ENCODE measurements at regions not wholly inside any gene's neighbourhood (a gene's known extent, or its start where the extent isn't known, plus 50 kb on each side); places are given as distances from the start of the nearest gene placed in this dataset.

DNA sequence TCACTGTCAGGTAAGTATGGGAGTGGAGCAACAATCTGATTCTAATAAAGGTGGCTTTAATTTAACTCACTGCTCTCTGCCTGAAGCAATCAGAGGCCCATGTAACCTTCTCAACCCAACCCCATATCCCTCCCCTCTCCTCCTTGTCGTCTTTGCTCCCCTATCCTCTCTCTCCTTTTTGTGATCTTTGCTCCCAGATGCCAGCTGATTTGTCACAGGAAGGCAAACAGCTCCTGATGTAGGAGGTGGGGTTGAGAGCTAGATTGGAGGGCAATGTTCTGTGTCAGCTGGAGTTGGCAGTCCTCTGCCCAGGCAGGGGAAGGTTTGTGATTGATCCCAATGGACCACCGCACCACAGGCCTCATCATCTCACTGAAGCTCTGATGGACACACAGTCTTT lies 101.4 kb upstream of the PIK3CG start:
- TF ChIP-seq, protein P1, sequence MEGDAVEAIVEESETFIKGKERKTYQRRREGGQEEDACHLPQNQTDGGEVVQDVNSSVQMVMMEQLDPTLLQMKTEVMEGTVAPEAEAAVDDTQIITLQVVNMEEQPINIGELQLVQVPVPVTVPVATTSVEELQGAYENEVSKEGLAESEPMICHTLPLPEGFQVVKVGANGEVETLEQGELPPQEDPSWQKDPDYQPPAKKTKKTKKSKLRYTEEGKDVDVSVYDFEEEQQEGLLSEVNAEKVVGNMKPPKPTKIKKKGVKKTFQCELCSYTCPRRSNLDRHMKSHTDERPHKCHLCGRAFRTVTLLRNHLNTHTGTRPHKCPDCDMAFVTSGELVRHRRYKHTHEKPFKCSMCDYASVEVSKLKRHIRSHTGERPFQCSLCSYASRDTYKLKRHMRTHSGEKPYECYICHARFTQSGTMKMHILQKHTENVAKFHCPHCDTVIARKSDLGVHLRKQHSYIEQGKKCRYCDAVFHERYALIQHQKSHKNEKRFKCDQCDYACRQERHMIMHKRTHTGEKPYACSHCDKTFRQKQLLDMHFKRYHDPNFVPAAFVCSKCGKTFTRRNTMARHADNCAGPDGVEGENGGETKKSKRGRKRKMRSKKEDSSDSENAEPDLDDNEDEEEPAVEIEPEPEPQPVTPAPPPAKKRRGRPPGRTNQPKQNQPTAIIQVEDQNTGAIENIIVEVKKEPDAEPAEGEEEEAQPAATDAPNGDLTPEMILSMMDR (conservative IDR thresholded peaks at IDR 0.05), result no peak
- Mint-ChIP-seq H3K4me3 (no peak overlapping the region), H3K9me3 (no peaks in the 10 kb centered on the region), H3K27me3 (ENCODE audit: low read depth) (no peaks in the 10 kb centered on the region), H3K36me3 (ENCODE audit: low read depth) (no peaks in the 10 kb centered on the region), H3K27ac (ENCODE audit: unreplicated experiment) (no peak overlapping the region), H3K4me1 (no peaks in the 10 kb centered on the region)
- no peak for DNase-seq (ENCODE audit: low read depth, low spot score)

DNA sequence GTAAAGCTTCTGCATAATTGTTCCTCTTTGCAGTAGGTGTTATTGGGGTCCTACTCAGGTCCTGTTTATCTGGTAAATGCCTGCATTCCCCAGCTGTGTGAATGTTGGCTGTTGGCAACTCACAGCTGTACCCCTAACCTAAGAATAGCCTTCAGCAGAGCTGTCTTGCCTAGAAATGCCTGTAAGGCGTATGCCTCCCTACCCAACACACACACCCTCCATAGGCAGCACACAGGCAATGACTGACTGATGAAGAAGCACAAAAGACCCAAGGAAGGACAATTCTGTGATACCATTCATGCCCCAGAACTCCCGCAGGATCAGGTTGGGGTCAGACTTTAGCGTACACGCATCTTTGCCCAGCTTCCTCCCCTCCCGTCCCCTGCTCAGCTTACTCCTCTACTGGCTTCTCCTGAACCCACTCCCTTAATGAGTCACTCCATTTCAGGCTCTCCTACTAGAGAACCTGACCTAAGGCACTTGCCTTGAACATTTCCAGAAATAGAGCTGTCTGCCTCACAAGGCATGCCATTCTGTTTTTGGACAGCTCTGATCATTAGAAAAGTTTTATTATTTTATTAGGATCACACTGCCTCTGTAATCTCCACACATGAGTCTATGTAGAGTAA lies 99.2 kb upstream of the PIK3CG start:
- H3K4me1 Mint-ChIP-seq, result no peaks in the 10 kb centered on the region
- no peak overlapping the region for H3K4me3 Mint-ChIP-seq
- TF ChIP-seq, protein P1 (conservative IDR thresholded peaks at IDR 0.05), result no peak
- no peak for DNase-seq (ENCODE audit: low read depth, low spot score)
- H3K27ac Mint-ChIP-seq (ENCODE audit: unreplicated experiment), result no peak overlapping the region
- no peaks in the 10 kb centered on the region for H3K36me3 Mint-ChIP-seq (ENCODE audit: low read depth)
- H3K27me3 Mint-ChIP-seq (ENCODE audit: low read depth), result no peaks in the 10 kb centered on the region
- no peaks in the 10 kb centered on the region for H3K9me3 Mint-ChIP-seq

DNA sequence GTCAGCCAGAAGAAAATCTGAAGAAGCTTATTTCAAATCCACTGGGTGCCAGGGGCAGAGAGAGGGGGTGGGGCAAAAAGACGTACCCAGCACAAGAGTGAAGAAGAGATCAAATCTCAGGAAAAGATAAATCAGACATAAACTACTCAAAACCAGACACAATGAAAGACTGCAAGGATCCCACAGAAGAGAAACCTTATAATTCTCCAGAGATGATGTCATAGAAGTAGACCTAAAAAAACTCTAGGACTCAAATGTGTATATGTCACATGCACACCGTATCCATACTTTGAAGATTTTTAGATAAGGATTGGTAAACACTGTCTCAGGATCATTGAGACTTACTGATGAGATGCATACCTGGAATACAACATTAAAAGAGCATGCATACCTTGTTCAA lies 98.5 kb upstream of the PIK3CG start:
- no peak overlapping the region for H3K4me3 Mint-ChIP-seq
- DNase-seq (ENCODE audit: low read depth, low spot score), result no peak

DNA sequence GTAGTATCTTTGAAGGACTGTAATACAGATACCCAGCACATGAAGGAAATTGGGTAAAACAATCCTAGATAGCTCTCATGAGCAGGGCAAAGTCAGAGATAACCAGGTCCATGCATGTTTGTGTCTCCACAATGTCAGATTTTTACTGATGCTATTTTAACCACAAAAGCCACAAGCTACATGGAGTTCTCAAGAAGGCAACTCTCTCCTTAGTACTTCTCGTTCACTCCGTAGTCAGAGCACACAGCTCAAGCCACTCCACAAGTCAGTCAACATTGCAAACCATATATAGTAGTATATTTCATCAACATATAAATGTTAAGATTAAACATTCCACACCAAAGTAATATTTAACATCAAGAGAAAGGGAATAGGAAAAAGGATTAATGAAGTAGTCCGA lies 98.0 kb upstream of the PIK3CG start:
- H3K4me3 Mint-ChIP-seq, result no peak overlapping the region
- TF ChIP-seq, protein P1 (conservative IDR thresholded peaks at IDR 0.05), result no peak
- H3K27ac Mint-ChIP-seq (ENCODE audit: unreplicated experiment), result no peak overlapping the region
- no peaks in the 10 kb centered on the region for H3K9me3 Mint-ChIP-seq
- no peaks in the 10 kb centered on the region for H3K36me3 Mint-ChIP-seq (ENCODE audit: low read depth)
- DNase-seq (ENCODE audit: low read depth, low spot score), result no peak
- no peaks in the 10 kb centered on the region for H3K4me1 Mint-ChIP-seq
- no peaks in the 10 kb centered on the region for H3K27me3 Mint-ChIP-seq (ENCODE audit: low read depth)

More for the DNA sequence above, 98.5 kb upstream of the PIK3CG start:
- H3K36me3 Mint-ChIP-seq (ENCODE audit: low read depth), result no peaks in the 10 kb centered on the region
- no peaks in the 10 kb centered on the region for H3K9me3 Mint-ChIP-seq
- H3K27ac Mint-ChIP-seq (ENCODE audit: unreplicated experiment), result no peak overlapping the region
- TF ChIP-seq, protein P1 (conservative IDR thresholded peaks at IDR 0.05), result no peak
- H3K4me1 Mint-ChIP-seq, result no peaks in the 10 kb centered on the region
- H3K27me3 Mint-ChIP-seq (ENCODE audit: low read depth), result no peaks in the 10 kb centered on the region

DNA sequence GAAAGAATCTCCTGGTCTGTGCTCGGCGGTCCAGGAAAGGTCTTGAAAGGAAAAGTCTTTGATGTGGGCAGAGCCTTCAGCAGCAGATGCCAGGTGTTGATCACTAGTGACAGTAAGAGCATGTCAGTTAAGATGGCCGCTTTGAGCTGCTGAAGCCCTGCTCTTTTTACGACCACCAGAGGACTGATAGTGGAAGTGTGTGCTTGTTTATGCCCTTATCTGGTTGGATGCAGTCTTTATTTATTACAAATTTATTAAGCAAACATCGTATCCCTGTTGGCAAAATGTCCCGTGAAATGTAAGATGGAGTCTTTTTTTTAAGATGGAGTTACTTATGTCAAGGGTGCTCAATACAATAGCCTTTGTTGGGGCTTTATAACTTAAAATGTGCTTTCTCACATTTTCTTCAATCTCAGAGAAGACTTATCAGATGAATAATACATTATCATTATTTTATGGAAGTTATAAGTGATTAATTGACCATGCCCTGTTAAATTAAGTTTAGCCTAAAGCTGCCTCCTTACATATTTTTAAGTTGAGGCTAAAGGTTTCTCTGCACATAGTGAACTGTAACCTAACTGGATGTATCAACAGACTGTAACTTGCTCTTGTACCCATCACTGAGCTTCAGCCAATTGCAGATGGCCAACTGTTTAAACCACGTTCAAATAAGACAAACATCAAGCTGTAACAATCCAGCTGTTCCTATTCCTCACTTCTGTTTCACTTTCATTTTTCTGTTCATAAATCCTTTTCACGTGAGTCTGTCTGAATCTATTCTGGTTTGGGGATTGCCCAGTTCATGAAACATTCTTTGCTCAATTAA lies 97.4 kb upstream of the PIK3CG start:
- H3K4me3 Mint-ChIP-seq, result no peak overlapping the region
- no peaks in the 10 kb centered on the region for H3K9me3 Mint-ChIP-seq
- H3K27ac Mint-ChIP-seq (ENCODE audit: unreplicated experiment), result no peak overlapping the region
- H3K4me1 Mint-ChIP-seq, result no peaks in the 10 kb centered on the region
- no peak for DNase-seq (ENCODE audit: low read depth, low spot score)
- TF ChIP-seq, protein P1 (conservative IDR thresholded peaks at IDR 0.05), result no peak
- no peaks in the 10 kb centered on the region for H3K27me3 Mint-ChIP-seq (ENCODE audit: low read depth)
- no peaks in the 10 kb centered on the region for H3K36me3 Mint-ChIP-seq (ENCODE audit: low read depth)

All from neural crest cell (in vitro differentiated cells).